Vagina (tissue), 2 donors: ENCODE measurements at regions not wholly inside any gene's neighbourhood (a gene's known extent, or its start where the extent isn't known, plus 50 kb on each side); places are given as distances from the start of the nearest gene placed in this dataset.

Experiments
- DNase-seq, 2 donors: peaks; one replicate each; pipeline ENCODE4 v3.0.0-alpha.2; 2017; ENCODE audit errors: extremely low spot score in 2 of 2
- H3K27ac ChIP-seq: fragments of 200-600 bp; sonication (generic); one replicate; pipeline ENCODE4 v1.5.1; 2019
- H3K27me3 ChIP-seq: fragments of 200-600 bp; sonication (generic); one replicate; pipeline ENCODE4 v1.5.1; 2019
- H3K36me3 ChIP-seq, 2 donors: fragments of 200-600 bp; sonication (generic); one replicate each; pipeline ENCODE4 v1.5.1; 2017 to 2019
- H3K4me1 ChIP-seq: fragments of 200-600 bp; sonication (generic); one replicate; pipeline ENCODE4 v1.5.1; 2019
- H3K4me3 ChIP-seq, 2 donors: fragments of 200-600 bp; sonication (generic); 1 replicate in 1 of 2; 2 replicates in 1 of 2; pipeline ENCODE4 v1.5.1; 2016 to 2019
- H3K9me3 ChIP-seq: fragments of 200-600 bp; sonication (generic); one replicate; pipeline ENCODE4 v1.5.1; 2019
- POLR2A ChIP-seq, 2 donors: fragments of 450-650 bp; IDR thresholded peaks; one replicate each; pipeline ENCODE4 v1.6.1; 2017; ENCODE audit warnings: antibody characterized with exemption in 2 of 2, mild to moderate bottlenecking in 2 of 2, moderate library complexity in 2 of 2
- POLR2AphosphoS5 ChIP-seq, 2 donors: sonication (generic); formaldehyde crosslinking; IDR thresholded peaks; one replicate each; pipeline ENCODE4 v1.9.0; 2017; ENCODE audit warnings: antibody characterized with exemption in 2 of 2, mild to moderate bottlenecking in 2 of 2, low read depth in 1 of 2; ENCODE audit not compliant: insufficient read depth in 1 of 2
- intact Hi-C: fragments of 100-400 bp; cut with DNase I; formaldehyde crosslinking; loops from one replicate; pipeline ENCODE4 v1.15.1; 2023
- TF ChIP-seq, protein P1 (sequence below), 3 experiments: fragments of 450-650 bp in 2 of 3; fragments of 200-600 bp in 1 of 3; sonication (generic) in 1 of 3; IDR thresholded peaks; one replicate each; pipeline ENCODE4 v1.5.1; 2017 to 2019; ENCODE audit warnings: antibody characterized with exemption in 3 of 3, mild to moderate bottlenecking in 2 of 3, moderate library complexity in 2 of 3

DNA sequence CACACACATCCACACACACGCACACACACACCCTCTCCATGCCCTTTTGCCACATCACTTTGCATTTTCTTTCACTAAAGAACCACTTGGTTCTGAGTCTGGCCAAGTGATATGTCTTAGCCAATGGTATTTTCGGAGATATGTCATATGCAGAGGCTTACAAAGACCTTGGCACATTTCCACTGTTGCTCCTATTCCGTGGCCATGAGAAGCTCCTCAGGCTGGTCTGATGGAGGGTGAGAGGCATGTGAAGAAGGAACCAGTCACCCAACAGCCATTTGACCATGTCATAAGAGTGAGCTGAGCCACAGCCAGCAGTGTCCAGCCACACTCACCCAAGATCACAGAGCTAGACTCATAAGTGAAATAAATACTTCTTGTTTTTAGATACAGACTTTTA, 212.6 kb upstream of the NAV2 start:
- Histone ChIP-seq H3K4me3 (no peak overlapping the region), H3K27me3 (no peaks in the 10 kb centered on the region), H3K36me3 (no peaks in the 10 kb centered on the region), H3K9me3 (no peaks in the 10 kb centered on the region), H3K27ac (no peak overlapping the region), H3K4me1 (no peaks in the 10 kb centered on the region)
- intact Hi-C loops, result no loop called here
- TF ChIP-seq POLR2A (IDR thresholded peaks at IDR 0.05), result no peak
- TF ChIP-seq, protein P1, sequence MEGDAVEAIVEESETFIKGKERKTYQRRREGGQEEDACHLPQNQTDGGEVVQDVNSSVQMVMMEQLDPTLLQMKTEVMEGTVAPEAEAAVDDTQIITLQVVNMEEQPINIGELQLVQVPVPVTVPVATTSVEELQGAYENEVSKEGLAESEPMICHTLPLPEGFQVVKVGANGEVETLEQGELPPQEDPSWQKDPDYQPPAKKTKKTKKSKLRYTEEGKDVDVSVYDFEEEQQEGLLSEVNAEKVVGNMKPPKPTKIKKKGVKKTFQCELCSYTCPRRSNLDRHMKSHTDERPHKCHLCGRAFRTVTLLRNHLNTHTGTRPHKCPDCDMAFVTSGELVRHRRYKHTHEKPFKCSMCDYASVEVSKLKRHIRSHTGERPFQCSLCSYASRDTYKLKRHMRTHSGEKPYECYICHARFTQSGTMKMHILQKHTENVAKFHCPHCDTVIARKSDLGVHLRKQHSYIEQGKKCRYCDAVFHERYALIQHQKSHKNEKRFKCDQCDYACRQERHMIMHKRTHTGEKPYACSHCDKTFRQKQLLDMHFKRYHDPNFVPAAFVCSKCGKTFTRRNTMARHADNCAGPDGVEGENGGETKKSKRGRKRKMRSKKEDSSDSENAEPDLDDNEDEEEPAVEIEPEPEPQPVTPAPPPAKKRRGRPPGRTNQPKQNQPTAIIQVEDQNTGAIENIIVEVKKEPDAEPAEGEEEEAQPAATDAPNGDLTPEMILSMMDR (IDR thresholded peaks at IDR 0.05), result no peak
- TF ChIP-seq POLR2AphosphoS5 (IDR thresholded peaks at IDR 0.05; ENCODE audit: insufficient read depth in 1 of 2, low read depth in 1 of 2), result no peak
- no peak for DNase-seq

DNA sequence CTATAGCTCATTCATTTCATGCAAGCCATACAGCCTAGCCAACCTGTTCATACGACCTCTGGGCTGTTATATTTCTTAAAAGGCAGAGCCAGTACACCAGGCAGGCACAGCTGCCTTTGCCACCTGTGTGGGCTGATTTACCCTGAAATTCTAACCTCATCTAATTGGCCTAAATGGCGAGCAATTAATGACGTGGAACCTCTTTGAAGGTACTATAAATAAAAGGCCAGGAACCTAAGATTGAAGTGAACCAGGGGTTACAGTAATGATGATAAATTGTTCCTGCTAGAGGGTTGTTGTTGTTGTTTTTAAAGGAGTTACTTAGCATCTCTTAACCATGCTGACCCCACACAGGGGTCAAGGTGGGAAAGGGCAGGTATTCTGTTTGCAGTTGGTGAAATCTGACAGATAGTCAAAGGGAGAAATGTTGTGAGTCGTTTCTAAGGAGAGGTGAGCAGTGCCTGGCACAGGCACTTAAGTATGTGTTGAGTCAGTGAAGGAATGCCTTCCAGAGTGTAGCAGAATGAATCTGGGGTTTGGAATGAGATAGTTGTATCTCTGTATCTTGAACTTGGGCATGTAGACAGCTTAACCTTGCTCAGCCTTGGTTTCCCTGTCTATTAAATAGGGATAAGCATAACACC, 213.5 kb upstream of the NAV2 start:
- Histone ChIP-seq H3K36me3 (no peaks in the 10 kb centered on the region), H3K4me1 (no peaks in the 10 kb centered on the region), H3K9me3 (no peaks in the 10 kb centered on the region), H3K27me3 (no peaks in the 10 kb centered on the region), H3K27ac (no peak overlapping the region), H3K4me3 (no peak overlapping the region)
- DNase-seq, result no peak
- intact Hi-C loops, result no loop called here
- TF ChIP-seq POLR2A (IDR thresholded peaks at IDR 0.05) (no peak), POLR2AphosphoS5 (IDR thresholded peaks at IDR 0.05; ENCODE audit: insufficient read depth in 1 of 2, low read depth in 1 of 2) (no peak)
- TF ChIP-seq, protein P1 (IDR thresholded peaks at IDR 0.05), result no peak

DNA sequence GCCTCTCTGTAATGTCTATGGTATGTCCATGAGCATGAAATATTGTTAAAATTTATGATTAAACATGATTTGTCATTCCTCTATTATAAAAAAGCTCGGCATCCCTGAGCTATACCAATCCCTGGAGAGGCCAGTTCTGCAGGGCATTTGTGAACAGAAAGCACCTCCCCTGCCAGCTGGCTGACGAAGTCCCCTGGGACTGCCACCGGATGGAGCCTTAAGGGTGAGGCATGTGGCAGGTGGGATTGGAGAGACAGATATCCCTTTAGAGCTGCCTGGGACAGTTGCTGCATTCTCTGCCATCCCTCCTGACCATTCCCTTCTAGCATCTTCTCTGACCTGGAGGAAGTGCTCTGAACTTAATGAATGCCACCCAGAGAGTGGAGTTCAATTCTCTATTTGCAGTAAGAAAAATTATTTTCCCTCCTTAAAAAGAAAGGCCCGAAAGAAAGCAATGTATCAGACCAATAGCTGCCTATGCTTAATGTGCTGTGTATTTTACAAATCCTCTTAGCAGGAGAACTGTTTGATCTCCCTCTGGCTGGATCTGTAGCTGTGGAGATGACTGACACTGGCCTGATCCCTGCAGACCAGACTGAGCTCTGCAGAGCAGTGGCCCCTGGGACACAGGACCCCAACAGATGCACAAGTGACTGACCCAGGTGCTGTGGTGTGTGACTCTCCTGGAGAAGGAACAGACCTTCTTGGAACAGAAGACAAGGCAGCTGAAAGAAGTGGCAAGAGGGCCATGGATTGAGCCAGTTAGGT, 219.0 kb upstream of the NAV2 start:
- no peak overlapping the region for H3K4me3 ChIP-seq
- intact Hi-C loops, result no loop called here
- no peaks in the 10 kb centered on the region for H3K9me3 ChIP-seq
- no peak overlapping the region for H3K27ac ChIP-seq
- no peaks in the 10 kb centered on the region for H3K36me3 ChIP-seq
- H3K4me1 ChIP-seq, result no peaks in the 10 kb centered on the region
- DNase-seq, result no peak
- H3K27me3 ChIP-seq, result no peaks in the 10 kb centered on the region
- TF ChIP-seq, protein P1 (IDR thresholded peaks at IDR 0.05), result no peak
- no peak for TF ChIP-seq POLR2A (IDR thresholded peaks at IDR 0.05)
- no peak for TF ChIP-seq POLR2AphosphoS5 (IDR thresholded peaks at IDR 0.05; ENCODE audit: insufficient read depth in 1 of 2, low read depth in 1 of 2)

DNA sequence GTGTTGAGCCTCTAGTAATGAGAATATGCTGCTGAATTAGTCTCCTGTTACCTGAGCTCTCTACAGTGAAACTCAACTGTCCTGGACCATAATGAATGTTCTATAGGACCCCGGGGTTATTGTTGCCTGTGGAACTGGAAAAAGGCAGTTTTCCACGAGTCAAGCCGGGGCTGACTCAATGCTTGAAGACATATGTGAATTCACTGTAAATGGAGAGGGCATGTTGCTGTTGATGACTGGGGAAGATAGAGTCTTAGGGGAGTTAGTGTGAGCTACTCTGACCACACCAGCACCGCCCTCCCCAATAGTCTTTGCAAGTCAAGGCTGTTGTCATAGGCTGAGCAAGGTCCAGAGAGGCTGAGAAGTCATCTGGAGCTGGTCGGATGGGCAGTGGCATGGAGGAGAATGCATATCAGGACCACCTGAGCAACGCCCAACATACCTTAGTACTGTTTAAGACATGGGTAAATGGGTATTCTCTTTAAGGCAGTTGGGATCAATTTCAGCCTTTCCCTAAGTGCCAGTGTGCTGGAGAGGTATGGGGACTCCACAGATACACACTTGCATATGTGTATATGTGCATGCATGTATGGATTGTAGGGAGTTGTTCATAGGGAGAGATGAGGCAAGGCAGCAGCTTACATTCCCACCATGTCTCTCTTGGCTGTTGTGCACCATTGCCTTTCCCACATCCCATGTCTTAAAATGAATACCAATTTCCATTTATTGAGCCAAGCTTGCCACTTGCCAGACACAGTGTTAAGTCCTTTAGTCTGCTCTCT, 230.1 kb upstream of the NAV2 start:
- H3K9me3 ChIP-seq, result no peaks in the 10 kb centered on the region
- no peak overlapping the region for H3K4me3 ChIP-seq
- no peak overlapping the region for H3K27ac ChIP-seq
- intact Hi-C loops, result no loop called here
- no peaks in the 10 kb centered on the region for H3K27me3 ChIP-seq
- no peaks in the 10 kb centered on the region for H3K36me3 ChIP-seq
- TF ChIP-seq POLR2A (IDR thresholded peaks at IDR 0.05), result no peak
- TF ChIP-seq, protein P1 (IDR thresholded peaks at IDR 0.05), result no peak
- TF ChIP-seq POLR2AphosphoS5 (IDR thresholded peaks at IDR 0.05; ENCODE audit: insufficient read depth in 1 of 2, low read depth in 1 of 2), result no peak
- DNase-seq, result no peak
- no peaks in the 10 kb centered on the region for H3K4me1 ChIP-seq
